Stromal cell of bone marrow (primary cell): ENCODE measurements at regions not wholly inside any gene's neighbourhood (a gene's known extent, or its start where the extent isn't known, plus 50 kb on each side); places are given as distances from the start of the nearest gene placed in this dataset.

Experiments used
- DNase-seq: peaks from one replicate; pipeline ENCODE4 v3.0.0-alpha.2; 2012; ENCODE audit warnings: low read depth

DNA sequence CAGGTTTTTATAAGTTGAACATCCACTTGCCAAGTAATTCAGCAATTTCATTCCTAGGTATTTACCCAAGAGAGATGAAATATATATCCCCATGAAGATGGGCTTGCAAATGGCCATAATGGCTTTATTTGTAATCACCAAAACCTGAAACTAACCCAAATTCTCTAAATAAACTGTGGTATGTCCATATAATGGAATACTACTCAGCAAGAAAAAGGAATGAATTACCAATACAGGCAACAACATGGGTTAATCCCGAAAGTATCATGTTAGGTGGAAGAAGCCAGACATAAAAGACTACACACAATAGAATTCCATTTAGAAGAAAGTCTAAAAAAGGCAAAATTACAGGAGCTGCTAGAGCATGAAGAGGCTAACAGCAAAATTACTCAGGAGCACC, 101.4 kb upstream of the PPP2R2D start:
- no peak for DNase-seq

DNA sequence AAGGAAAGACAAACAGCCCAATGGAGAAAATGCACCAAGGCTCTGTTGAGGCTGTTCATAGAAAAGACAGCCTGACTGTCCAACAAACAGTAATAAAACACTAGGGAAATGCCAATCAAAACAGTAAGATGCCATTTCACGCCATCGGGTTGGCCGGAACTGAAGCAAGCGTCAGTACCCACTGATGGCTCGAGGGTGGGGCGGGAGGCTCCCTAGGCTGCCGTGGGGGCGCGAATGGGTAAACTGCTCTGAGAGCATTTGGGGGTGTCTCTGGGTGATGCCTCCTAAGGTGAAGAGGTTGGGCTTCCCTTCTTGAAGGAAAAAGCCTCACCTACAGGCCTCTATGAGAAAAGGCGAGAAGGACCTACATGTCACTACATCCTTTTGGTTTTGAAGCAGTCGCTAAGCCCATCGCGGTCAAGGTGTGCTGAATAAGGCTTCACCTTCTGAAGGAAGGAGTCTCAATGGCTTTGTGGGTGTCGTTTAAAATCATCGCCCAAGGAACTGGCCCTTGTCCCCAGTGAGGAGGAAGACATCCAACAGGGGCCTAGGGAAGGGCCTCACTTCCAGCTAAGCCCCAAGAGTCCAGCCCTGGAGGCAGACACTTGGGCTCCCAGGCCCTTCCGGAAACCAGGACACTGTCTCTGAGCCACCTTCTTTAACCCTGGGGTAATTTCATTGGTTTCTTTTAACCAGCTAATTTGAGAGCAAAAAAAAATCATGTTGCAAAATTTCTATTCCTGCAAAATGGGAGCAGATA, 98.5 kb upstream of the PPP2R2D start:
- DNase-seq: no peak

DNA sequence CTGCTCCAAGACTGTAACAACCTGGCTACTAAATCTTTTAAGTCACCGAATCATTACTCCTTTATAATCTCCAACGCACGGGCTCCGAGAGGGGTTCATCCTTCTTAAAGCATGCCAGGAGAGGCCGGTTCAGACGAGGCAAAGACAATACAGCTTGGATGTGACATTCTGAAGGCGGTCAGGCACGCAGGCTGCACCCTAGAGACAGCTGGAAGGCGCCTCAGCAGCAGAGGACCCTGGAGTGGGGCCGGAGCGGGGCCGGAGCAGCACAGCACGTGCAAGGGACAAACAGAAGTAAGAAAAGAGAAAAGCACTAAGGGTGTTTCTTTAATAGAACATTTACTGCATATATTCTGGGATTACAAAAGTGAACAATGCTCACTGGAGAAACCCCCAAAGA, 97.8 kb upstream of the PPP2R2D start:
- DNase-seq: no peak

DNA sequence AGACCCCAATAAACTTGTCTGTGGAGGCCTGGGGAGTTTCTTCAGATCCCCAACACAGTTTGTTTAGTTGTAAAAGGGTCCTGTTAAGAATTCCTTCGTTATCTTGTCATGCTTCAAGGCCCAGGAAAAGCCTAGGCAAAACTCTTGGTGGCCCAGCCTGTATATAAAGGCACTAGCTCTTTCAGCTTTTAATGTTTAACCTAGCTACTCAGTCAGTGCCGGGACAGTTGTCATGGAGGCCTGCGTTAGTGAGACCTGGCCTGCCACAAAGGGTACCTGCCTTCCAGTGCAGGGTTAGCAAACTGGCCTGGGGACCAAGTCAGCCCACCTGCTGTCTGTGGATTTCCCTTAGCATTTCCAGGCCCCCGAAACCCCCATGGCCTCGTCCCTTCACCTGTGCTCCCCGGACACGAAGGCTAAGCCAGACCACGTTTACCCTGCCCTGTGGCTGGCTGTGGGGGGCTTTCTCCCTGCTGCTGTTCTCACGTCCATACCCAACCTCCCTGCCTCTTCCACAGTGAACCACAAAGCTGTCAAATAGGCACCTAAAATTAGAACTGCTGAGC, 96.9 kb upstream of the PPP2R2D start:
- DNase-seq: no peak

DNA sequence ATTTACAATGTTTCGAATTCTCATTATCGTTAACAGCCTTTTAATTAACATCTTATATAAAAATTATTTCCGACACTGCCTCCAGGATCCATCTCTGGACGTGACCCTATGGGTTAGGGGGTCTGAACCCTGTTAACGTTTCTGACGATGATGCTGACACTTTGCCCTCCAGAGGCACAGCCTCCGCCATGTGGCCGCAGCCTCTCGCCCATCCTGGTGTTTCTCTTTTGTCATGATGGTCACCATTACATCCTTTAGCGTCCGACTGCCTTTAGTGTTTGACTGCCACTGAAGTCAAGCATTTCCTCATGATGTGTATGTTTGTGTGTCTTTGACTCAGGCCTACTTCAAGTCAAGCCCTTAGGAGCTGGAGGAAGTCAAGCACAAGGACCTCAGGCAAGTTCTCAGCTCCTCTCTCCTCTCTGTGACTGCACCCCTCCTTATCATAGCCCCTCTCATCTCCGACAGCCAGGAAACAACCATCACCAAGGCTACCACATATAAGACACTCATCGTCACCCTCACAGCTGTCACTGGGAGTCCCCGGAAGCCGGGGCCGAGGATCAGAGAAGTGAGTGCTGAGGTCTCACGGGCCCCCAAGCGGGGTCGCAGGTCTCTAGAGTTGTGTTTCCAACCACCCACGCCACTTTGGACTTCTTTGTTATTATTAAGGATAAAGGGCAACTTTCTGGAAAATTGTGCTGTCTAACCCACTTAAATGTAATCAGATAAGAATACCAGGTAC, 96.1 kb upstream of the PPP2R2D start:
- DNase-seq: no peak

DNA sequence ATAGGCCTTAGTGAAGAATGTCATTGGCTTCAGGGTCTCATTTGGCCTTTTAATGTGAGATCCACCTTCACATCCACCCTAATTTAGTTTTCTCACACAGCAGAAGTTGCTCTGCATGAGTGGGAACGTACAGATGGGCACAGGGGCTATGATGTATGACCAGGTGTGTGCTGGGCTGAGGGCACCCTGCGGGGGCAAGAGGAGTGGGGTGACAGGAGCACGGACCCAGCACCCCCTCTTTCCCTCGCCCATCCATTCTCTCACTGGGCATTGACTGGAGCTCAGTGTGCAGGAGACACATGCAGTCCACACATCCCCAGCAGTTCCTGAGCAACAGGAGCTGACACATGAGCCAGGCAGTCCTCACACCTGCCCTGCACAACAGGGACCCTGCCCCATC, 95.1 kb upstream of the PPP2R2D start:
- DNase-seq: no peak

DNA sequence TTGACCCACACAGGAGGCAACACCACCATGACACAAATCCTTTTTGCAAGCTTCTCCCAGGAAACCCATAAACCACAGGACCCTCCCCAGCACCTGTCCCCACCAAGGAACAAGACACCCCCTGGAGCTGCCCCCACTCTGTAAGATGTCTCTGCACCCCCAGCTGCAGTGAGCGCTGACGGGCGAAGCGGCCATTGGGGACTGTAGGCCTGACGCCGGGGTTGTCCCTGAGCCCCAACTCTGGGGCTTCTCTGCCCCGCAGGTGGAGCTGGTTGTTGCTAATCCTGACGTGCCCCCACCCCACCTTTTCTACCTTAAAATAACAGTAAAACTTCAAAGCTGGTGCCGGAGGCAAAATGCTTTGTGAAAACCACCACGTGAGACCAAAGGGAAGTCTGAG, 94.7 kb upstream of the PPP2R2D start:
- no peak for DNase-seq

DNA sequence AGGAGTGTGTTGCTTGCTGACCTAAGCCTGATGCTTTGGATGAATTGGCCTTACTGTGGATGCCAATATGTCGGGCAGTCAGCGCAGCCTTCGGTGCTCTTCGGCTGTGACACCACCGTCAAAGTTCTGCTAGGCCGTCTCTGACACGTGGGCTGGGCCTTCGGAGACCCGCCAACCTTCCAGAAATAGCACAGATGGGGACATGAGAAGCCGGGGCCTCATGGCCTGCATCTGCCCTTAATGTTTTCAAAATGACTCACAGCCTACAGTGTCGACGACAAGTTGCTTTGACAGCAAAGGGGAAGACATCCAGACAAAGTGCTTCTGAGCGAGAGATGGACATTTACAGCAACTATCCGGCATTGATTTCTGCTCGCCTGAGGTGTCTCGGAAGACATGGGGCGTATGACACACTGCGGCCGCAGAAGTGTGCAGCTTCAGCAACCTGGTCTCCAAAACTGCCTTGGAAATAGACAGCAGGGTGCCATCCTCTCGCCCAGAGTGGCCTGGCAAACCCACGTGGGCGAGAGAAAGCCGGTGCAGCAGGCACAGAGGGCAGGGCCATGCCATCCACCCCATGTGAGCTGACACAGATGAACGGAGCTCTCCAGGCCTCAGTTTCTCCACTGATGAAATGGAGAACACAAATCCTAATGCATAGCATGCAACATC, 94.0 kb upstream of the PPP2R2D start:
- DNase-seq: no peak

DNA sequence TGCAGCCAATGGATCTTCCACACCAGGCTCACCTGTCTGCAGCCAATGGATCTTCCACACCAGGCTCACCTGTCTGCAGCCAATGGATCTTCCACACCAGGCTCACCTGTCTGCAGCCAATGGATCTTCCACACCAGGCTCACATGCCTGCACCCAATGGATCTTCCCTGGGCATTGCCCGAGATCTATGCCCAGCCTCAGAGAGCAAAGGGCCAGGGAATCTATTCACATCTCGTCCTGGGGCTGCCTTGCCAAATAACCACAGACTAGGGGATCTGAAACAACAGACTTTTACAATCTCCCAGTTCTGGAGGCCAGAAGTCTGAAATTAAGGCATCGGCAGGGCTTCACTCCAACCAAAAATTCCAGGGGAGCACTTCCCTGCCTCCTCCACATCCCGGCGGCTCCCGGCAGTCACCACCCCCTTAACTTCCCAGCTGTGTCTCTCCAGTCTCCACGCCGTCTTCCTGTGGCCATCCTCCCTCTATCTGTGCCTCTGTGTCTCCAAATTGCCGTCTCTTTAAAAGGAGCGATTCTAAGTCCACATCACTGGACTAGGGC, 92.4 kb upstream of the PPP2R2D start:
- DNase-seq: no peak

DNA sequence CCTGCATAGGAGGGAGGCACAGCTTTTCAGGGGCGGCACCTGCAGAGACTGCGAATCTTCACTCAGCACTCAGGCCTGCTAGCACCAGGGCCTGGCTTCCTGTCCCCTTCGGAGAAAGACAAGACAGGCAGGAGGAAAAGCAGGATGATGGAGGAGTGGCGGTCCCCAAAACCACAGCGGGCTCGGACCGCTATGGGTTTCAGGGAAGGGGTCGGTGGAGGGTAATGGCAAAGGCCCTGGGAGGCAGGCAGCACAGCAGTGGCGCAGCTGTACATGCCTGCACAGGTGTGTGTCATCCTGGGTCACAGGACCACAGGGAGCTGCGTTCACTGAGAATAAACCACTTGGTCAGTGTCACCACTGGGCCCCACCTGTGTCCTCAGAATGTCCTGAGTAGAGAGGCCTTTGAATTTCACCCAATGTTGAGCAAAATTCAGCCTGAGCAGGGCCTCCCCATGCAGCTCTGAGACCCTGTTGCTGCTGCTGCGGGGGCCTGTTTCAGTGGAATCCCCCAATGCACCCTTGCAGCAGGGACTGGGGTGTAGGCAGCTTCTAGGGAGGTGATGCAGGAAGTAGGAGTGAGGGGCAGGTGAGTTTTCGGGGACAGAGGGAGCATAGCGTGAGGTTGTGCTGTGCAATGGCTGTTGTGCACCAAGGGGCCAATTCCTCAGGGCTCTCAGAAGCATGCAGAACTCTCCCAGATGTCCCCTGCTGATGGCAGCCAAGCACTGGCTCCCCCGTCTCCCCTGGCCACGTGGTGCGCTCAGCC, 90.6 kb upstream of the PPP2R2D start:
- no peak for DNase-seq

DNA sequence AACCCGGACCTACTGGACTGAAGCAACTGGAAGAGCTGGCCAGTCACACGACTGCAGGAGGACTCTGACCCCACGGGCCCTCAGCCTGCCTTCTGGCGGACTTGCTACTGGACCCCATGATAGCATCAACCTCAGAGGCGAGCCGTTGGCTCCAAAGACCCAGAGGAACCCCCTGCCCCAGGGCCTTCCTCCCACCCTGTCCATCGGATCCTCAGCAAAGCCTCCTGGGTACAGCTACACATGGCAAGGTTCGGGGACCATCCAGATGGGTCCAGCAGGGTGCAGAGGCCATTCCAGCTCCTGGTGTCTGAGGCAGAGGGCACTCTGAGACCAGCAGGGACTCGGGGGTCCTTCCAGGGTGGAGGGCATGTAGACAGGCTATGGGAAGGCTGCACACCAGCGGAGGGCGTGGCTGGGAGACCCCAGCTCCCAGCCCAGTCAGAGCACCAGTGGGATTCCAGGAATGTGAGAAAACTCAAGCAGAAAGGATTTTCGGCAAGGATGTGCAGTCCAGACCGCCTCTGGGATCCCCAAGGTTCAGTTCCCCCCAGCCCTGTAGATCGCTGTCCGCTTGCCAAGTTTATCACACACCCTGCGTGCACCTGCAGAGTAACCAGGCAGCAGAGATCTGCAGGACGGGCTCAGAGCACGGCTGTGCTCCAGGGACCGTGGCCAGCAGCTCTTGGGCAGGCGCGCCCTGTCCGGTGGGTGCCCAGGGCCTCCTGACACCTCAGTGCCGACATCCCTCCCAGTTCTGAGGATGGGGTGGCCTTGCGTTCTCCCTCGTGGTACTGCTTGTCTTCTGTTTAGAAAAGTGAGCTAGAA, 89.8 kb upstream of the PPP2R2D start:
- DNase-seq: no peak

DNA sequence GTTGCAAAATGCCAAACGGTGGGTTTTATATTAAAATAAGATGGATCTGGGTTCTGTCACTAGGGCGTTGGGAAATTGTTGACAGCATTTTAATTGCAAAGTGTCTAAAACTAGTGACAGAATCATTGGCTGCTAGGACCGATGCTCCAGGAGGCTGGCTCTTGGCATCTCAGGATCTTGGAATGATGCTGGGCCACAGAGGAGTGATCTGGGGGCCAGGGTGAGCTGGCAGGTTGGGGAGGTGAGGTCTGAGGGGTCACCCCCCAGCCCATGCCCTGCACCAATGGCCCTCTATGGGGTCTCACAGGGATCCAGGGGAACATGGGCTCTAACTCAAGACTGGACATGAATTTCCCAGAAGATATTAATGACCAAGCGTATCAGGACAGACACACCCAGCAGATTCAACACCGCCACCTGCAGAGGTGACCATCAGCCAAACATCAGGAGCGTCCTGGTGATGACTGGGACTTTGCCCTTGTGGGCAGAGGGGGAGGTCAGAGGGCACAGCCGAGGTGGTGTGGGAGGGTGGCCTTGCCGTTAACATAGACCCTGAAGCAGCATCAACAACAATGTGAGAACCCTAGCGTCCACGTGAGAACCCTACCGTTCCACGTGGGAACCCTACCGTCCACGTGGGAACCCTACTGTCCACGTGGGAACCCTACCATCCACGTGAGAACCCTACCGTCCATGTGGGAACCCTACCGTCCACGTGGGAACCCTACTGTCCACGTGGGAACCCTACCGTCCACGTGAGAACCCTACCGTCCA, 89.0 kb upstream of the PPP2R2D start:
- no peak for DNase-seq

DNA sequence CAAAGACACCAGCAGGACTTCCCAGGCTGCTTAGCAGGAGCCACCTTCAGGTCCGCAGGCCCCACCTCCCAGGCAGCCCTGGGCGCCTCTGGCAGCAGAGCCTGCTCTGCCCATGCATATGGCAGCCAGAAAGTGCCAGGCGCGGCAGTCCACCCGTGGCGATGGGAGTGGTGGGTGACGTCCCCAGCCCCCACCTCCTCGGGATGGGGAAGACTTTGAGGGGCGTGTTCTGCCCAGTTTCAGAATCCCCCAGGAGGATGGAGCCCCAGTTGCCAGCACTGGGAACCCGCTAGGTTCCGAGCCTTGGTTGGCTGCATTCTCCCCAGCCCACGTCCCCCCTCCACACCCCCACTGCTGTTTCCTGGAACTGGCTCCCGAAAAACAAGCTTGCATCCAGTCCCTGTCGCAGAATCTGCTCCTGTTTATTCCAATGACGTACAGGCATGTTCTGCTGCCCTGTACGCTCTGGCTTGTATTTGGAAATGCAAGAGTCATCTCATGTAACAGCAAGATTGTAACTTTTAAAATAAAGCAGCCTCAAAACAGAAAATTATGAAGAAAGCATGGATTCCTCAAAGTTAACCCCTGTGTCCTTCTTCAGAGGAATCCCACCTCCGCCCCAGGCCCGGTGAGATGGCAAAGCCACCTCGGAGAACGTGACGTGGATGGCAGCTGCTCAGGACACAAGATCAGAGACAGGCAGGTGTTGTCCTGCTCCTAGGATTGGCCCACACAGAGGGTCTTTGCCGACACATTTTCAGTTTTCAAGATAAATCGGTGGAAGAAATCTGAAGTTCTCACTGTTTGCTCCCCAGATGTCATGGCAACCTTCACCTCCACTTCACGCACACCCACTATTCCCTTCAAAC, 87.8 kb upstream of the PPP2R2D start:
- no peak for DNase-seq

DNA sequence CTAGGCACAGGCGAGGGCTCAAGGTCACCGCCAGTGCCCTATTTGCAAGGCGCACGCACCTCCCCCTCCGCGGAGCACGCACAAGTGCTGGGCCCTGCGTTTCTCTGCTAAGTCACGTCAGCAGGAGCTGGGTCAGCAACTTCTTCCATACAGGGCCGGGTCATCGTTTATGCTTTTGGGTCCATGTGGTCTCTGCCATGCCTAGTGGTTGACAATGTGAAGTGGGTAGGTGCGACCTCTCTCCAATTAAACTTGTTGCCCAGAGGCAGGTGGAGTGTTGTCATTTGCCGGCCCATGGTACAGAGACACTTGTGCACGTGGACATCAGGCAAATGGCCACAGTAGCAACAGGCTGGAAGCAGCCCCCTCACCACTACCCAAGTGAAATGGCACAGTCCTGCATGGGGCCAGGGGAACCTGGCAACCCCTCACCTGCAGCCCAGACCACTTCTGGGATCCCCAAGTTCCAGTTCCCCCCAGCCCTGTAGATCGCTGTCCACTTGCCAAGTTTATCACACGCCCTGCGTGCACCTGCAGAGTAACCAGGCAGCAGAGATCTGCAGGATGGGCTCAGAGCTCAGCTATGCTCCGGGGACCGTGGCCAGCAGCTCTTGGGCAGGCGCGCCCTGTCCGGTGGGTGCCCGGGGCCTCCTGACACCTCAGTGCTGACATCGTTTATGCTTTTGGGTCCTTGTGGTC, 86.1 kb upstream of the PPP2R2D start:
- DNase-seq: no peak

DNA sequence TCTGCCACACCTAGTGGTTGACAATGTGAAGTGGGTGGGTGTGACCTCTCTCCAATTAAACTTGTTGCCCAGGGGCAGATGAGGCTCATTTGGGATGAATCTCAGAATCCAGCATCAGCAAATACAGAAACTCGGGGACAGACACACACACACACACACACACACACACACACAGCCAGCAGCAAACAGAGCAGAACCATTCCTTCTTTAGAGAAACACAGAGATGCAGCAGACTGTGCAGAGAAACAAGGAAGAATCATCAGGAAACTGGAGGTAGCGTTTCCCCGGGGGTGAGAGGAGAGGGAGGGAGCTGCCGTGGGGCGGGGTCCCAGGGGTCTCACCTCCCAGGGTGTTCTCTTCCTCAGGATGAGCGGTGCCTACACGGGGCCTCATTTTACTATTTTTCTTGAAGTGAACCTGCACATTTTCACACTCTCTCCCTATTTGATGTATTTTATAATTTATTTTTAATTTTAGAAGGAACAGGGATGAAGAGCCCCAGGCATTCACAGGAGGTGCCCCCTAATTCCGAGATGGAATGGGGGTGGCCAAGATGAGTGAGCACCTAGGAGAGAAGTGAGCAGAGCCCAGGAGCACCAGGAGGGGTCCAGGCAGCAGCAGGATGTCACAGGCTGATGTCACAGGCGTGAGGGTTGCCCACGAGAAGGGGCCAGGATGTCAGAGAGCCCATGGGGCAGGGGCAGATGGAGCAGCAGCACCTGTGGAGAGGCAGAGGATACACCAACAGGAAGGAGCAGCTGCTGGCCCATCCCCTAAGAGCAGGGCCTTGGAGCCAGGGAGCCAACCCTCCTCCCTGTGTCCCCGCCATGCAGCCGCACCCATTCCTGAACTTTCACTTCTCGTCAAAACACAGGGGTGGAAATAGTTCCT, 85.3 kb upstream of the PPP2R2D start:
- no peak for DNase-seq

DNA sequence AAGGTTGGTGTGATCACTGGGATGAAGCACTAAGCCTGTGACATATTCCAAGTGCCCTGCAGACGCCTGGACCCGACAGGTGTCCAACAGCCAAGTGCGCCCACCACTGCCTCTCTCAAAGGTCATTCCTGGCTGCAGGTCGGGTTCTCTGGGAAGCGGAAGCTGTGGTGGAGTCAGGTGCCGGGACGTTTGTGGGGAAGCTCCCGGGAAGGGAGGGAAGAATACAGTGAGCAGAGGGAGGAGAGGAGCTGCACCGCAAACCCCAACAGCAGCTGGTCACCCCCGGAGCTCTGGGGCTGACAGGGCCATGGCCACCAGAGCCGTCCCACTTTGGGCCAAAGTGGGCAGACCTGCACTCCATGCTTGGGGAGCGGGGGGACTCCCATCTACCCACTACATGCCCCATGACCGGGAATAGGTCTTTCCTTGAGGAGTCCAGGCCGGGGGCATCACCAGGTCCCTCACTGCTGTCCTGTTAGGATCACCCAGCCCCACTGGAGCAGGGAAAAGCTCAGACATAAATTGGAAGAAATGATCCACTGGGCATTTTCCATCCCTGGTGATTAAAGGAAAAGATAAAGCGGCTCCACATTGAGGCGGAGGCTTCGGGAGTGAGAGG, 84.5 kb upstream of the PPP2R2D start:
- DNase-seq: no peak
